Keratinocyte (primary cell): ENCODE measurements at regions not wholly inside any gene's neighbourhood (a gene's known extent, or its start where the extent isn't known, plus 50 kb on each side); places are given as distances from the start of the nearest gene placed in this dataset.

ENCODE experiments used
- EZH2 ChIP-seq: IDR thresholded peaks from one replicate; pipeline ENCODE4 v1.6.1; 2012; ENCODE audit warnings: inconsistent platforms, mild to moderate bottlenecking, low read length, moderate library complexity
- TF ChIP-seq, protein P1 (sequence below), 3 experiments: IDR thresholded peaks in 1 of 3; conservative IDR thresholded peaks in 1 of 3; optimal IDR thresholded peaks in 1 of 3; 2 replicates in 2 of 3; 3 replicates in 1 of 3; pipeline versions ENCODE3 to v1.5.1; 2011; ENCODE audit warnings: low read length in 3 of 3, mild to moderate bottlenecking in 3 of 3, moderate library complexity in 2 of 3, control low read depth in 1 of 3, inconsistent platforms in 1 of 3; ENCODE audit not compliant: insufficient read depth in 2 of 3; ENCODE audit errors: extremely low read depth in 1 of 3

DNA sequence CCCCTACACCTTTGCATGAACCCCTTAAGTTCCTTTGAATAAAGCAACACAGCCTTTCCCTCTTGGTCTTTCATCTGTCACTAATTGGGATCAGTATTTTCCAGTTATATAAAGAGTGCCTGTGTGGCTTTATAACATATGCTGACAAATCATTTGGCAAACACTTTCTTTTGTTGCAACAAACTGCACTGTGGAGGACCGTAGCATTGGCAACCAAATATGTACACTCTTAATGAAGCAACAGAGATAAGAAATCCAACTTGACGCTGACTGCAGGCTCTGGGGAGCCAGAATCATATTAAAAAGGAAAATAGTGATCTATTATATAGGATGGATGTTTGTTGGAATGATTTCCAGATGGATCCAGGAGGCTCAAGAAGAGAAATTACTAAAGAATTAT lies 120.1 kb upstream of the PRICKLE2 start:
- TF ChIP-seq, protein P1, sequence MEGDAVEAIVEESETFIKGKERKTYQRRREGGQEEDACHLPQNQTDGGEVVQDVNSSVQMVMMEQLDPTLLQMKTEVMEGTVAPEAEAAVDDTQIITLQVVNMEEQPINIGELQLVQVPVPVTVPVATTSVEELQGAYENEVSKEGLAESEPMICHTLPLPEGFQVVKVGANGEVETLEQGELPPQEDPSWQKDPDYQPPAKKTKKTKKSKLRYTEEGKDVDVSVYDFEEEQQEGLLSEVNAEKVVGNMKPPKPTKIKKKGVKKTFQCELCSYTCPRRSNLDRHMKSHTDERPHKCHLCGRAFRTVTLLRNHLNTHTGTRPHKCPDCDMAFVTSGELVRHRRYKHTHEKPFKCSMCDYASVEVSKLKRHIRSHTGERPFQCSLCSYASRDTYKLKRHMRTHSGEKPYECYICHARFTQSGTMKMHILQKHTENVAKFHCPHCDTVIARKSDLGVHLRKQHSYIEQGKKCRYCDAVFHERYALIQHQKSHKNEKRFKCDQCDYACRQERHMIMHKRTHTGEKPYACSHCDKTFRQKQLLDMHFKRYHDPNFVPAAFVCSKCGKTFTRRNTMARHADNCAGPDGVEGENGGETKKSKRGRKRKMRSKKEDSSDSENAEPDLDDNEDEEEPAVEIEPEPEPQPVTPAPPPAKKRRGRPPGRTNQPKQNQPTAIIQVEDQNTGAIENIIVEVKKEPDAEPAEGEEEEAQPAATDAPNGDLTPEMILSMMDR (optimal IDR thresholded peaks at IDR 0.05 in 1 of 3, IDR thresholded peaks at IDR 0.05 in 1 of 3, conservative IDR thresholded peaks at IDR 0.05 in 1 of 3; ENCODE audit: extremely low read depth in 1 of 3, insufficient read depth in 2 of 3, low read length in 3 of 3): no peak
- TF ChIP-seq EZH2: no peak
